T1000 (cell line): ENCODE measurements at regions not wholly inside any gene's neighbourhood (a gene's known extent, or its start where the extent isn't known, plus 50 kb on each side); places are given as distances from the start of the nearest gene placed in this dataset.

Source experiments
- DNase-seq: peaks from one replicate; lab custom pipeline; 2025; ENCODE audit warnings: mixed read lengths; lab: John Stamatoyannopoulos, UW

GRCh38 chr1:29524285-29525065, 288.2 kb downstream of the PTPRU start:
- no peak for DNase-seq

- no peak for DNase-seq
These were observed 287.3 kb downstream of the PTPRU start for GRCh38 chr1:29523576-29523975.

GRCh38 chr1:29523136-29523535, 286.8 kb downstream of the PTPRU start:
- DNase-seq: no peak

- DNase-seq: no peak
These were observed 285.7 kb downstream of the PTPRU start for GRCh38 chr1:29521811-29522580.

GRCh38 chr1:29521438-29521715, 285.1 kb downstream of the PTPRU start:
- no peak for DNase-seq

GRCh38 chr1:29520571-29521437, 284.5 kb downstream of the PTPRU start:
- DNase-seq: no peak

GRCh38 chr1:29519788-29520110, 283.4 kb downstream of the PTPRU start:
- no peak for DNase-seq

GRCh38 chr1:29519108-29519787, 282.9 kb downstream of the PTPRU start:
- DNase-seq: no peak

GRCh38 chr1:29518183-29518835, 282.0 kb downstream of the PTPRU start:
- DNase-seq: no peak

- DNase-seq: no peak
These were observed 281.1 kb downstream of the PTPRU start for GRCh38 chr1:29517251-29518086.

- no peak for DNase-seq
These were observed 279.9 kb downstream of the PTPRU start for GRCh38 chr1:29516063-29516820.

GRCh38 chr1:29515170-29515955, 279.0 kb downstream of the PTPRU start:
- DNase-seq: no peak

- DNase-seq: no peak
These were observed 278.2 kb downstream of the PTPRU start for GRCh38 chr1:29514361-29515169.

GRCh38 chr1:29513357-29513756, 277.0 kb downstream of the PTPRU start:
- DNase-seq: peak; percentile 39

GRCh38 chr1:29511436-29511835, 275.1 kb downstream of the PTPRU start:
- DNase-seq: no peak

- DNase-seq: no peak
These were observed 272.3 kb downstream of the PTPRU start for GRCh38 chr1:29508458-29509107.

GRCh38 chr1:29506678-29507225, 270.4 kb downstream of the PTPRU start:
- no peak for DNase-seq
